ENCODE measurements at regions not wholly inside any gene's neighbourhood (a gene's known extent, or its start where the extent isn't known, plus 50 kb on each side); places are given as distances from the start of the nearest gene placed in this dataset.

DNA sequence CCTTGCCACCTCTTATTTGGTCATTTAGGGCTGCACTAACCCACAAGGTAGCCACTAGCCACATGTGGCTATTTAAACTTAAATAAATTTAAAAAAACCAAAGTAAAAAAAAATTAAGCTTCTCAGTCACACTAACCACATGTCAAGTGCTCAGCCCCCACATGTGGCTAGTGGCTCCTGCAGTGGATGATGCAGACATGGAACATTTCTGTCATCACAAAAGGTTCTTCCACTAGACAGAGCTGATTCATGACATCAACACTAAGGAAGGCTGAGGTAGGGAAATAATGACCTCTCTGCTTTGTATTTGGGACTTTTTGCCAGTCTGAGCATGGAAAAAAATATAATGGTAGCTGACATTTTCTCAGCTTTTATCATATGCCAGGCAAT lies 173.0 kb upstream of the FERMT1 start:
- no peak for FAIRE-seq

DNA sequence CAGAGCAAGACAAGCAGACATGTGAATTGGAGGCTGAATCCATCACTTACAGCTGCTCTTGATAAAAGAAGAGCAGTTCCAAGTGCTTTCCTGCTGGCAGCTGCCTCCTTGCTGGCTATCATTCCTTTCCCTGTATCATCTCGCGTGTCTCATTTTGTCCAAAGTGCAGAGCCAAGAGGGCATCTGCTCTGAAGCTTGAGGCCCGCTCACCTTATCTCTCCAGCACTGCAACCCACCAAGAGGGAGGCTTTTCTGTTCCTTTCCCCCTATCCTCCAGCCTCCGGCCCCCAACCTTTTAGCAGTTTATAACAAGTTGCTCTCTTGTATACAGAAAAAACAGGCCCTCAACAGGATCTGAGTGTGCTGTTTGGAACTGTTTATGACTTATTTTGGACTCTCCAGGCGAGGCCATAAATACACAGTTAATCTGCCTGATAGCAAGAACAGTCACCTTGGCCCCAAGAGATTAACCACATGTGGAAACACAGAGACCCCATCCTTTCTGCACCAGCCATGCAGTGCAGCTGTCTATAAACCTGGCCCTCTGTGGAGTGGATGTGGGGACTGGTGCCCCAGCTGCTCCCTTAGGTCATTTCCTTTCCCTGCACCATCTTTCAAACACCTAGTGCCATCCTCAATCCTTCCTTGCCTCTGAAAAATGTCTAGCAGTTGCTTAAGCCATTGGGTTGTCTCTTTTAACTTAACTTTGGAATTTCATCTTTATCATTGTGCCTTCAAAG lies 172.5 kb upstream of the FERMT1 start:
- FAIRE-seq: no peak

DNA sequence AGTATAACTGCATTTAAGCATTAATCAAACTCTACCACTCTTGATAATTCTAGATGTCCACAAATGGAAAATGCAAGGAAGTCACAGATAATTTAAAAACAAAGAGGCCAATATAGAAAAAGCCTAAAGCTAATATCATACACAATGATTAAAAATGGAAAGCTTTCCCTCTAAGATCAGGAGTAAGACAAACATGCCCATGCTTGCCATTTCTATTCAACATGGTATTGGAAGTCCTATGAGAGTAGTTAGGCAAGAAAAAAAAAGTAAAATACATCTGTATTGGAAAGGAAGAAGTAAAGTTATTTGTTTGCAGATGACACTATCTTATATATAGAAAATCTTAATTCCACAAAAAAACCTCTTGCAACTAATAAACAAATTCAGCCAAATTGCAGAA lies 164.6 kb upstream of the FERMT1 start:
- no peak for FAIRE-seq

DNA sequence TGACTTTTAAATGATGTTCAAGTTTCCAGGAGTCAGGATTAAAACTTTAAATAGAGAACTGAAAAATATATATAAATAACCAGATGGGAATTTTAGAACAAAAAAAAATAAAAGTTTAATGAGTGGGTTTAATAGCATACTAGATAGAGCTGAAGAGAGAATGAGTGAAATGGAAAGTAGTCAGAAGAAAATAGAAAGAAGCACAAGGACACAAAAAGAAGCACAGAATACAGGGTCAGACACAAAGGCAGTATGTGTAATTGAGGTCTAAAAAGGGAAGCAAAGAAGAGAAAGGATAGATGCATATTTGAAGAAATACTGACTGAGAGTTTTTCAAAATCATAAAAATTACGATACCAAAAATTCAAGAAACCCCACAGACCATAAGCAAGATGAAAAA lies 159.8 kb upstream of the FERMT1 start:
- no peak for FAIRE-seq

DNA sequence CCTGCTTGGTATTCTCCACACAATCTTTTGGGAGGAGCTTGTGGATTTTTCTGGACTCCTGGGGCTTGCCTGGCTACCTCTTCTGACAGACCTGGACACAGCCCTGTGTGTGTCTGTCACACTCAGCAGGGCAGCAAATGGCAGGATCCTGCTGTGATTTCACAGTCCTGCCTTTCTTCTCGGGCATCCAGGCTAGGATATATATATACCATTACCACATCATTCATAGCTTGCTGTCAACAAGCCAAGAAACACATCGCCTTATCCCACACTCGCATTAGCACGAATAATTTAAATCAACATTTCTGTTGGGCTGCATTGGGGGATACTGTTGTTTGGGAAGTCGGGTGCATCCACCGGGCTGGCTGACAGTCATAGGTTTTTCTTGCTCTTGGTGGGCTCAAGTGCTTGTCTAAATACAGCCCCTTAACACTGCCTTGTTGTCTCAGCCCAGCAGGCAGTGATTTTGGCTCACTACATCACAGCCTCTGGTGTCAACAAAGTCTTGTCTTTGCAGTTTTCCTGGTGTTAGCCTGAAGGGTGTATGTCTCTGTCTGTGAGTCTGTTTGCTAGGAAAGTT lies 154.9 kb upstream of the FERMT1 start:
- FAIRE-seq: no peak

DNA sequence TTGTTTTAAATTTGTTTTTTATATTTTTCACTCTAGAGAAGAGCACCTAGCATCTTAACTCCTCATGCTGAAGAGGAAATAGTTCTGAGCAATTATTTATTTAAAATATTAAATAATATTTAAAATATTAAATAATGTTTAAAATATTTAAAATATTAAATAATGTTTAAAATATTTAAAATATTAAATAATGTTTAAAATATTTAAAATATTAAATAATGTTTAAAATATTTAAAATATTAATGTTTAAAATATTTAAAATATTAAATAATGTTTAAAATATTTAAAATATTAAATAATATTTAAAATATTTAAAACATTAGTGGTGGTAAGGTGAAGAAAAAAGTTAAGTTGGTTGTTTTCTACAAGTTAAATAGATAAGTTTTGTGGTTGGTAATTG lies 147.6 kb upstream of the FERMT1 start:
- peak; percentile 100 for FAIRE-seq

DNA sequence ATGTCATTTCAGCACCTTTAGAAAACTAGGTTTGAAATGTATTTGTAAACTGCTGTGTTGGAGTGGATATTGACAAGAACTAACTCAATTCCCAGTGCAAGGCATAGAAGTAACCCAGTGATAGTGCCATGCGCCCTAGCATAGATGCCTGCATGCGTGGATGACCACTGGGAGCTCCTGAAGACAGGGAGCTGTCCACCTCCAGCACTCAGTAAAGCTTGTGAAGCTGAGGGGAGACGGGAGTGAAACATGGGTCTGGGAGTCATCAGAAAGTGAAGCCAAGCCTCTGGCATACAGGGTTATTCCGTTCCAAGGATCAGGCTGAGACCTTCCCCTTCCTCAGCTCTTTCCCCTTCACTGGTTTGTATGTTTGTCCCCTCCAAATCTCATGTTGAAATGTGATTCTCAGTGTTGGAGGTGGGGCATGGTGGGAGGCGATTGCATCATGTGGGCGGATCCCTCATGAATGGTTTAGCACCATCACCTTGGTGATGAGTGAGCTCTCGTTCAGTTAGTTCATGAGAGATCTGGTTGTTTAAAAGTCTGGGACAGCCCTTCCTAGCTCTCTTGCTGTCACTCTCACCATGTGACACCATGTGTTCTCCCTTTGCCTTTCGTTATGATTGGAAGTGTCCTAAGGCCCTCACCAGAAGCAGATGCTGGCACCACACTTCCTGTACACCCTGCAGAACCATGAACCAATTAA lies 146.5 kb upstream of the FERMT1 start:
- no peak for FAIRE-seq

DNA sequence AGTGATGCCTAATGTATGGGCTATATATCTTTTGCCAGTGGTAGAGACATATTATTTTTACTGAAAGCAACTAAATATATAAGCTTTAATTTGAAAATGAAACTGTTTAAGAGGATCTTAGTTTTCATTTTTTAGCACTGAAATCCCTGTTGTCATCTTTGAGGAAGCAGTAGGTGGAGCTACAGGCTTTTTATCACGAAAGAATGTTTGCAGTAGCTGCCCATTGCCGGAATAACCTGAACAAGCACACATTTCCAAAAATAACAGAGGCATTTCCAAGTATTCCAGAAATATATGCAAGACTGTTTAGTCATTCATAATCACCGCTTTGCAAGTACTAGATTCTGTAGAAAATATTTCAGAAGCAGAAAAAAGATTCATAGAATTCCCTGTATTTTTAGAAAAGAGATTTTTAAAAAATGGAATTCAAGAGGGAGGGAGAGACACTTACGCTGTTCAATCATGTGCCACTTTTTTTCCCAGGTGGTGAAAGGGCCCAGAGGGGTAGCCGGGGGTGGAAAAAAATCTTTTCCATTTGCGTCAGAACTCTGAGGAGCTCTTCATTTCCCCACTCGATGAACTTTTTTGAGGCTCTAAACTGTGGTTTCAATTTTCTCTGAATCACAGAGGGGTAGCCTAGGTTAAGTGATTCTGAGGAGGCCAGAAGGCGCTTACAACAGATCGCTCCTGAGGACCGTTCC lies 142.5 kb upstream of the FERMT1 start:
- FAIRE-seq: peak; percentile 82

DNA sequence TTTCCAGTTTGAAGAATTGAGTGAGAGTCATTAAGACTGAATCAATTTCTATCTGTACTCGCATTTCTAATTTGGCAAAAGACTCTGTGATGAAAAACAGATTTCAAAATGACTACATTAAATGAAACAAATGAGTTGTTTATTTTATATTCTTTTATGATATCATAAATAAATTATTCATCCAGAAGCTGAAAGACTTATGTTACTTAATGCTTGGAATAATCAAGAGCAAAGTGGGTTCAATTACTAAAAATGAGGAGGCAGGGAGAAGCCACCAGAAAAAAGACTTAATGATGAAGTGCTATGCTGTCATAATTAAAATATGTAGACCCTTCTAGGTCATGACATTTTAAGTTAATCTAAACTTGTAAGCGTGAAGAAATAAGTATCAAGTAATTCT lies 130.6 kb upstream of the FERMT1 start:
- FAIRE-seq: no peak

DNA sequence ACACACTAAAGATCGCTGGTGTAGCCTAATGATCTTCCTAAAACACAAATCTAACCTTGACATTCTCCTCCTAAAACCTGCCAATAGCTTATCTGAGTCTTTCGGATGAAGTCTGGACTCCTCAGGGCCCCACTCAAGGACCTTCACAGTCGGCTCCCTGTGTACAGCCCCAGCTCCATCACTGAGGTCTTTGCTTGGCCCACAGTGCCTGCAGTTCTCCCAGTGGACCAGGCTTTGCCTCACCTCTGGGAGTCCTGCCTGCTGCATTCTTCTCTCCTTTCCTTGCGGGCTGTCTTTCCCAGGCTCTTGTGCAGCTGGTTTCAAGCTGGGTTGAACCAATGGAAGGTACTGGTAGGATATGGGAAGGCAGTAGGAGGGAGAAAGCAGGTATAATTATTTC lies 122.6 kb upstream of the FERMT1 start:
- no peak for FAIRE-seq

DNA sequence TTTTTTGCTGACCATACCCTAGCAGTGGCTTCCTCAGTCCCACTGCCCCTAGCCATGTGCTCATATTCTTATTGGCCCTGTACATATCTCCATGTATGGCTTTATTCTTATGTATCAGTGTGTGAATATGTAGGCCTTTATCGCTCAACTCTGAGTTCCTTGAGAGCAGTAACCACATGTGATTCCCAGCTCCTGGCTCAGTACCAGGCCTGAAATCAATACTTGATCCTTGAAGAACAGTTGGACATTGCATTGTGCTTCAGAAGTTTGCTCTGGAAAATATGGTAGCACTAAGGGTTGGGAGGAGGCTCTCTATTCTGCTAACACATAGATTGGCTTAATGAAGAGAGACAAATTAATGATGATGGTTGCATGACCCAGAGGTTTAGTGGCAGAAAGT lies 118.8 kb upstream of the FERMT1 start:
- no peak for FAIRE-seq

DNA sequence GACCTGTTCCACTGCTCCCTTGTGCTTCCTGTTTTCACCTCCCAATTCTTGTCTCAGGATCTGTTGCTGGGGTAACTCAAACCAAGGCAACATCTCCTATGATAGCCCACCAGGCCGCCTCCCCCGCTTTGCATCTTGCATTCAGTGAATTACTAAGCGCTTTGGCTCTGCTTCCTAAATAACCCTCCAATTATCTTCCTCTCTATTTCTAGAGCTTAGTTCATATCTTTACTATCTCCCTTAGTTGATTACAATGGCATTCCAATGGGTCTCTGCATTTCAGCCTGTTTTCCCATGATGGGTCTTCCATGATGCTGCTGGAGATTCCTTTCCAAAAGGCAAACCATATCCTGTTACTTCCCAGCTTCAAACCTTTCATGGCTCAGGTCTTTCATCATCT lies 117.2 kb upstream of the FERMT1 start:
- no peak for FAIRE-seq

DNA sequence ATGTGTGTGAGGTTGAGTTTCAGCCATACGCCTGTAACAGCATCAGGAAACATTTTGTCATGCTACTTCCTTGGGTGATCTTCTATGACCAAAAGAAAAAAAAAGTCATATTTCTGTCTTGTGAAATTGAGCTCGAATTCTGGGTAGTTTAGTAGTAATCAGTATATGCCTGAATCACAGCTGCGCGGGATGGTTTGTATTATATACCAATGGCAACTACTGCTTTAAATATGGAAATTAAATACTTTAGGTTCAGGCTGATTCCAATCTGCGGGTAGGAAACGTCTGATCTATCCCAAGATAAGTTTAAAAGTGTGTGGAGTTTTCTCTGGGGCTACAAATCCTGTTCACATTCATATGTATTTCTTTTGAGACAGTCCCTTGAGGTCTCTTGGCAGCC lies 115.6 kb upstream of the FERMT1 start:
- no peak for FAIRE-seq

DNA sequence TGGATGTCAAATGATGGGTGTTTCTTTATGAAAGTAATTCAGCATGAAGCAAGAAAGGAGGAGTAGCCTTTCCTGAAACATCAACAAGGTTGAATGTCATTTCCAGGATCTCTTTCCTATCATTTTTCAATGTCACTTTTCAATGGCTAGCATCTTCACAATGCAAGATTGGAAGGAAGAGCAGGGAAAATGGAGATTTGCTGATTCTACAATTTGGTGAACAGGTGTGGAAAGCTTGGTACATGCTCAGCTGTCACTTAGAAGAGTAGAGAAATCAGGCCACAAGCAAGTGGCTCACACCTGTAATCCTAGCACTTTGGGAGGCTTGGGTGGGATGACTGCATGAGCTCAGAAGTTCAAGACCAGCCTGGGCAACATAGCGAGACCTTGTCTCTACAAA lies 112.7 kb upstream of the FERMT1 start:
- no peak for FAIRE-seq

DNA sequence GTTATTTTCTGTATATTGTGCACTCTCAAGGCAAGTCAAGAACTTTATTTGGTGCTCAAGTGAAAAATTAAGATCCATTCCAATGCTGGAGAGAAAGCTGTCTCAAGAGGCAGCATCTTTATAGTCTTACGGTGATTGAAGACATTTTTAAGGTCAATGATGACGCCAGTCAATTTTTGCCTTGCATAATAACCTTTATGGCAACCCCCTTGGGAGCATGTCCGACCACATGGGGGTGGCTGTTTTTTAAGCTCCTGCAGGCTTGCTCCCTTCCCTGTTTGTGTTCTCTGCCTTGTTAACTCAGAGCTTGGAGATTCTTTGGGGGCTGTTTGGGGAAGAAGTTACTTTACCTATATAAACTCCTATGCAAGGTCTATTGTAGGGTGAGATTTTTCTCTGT lies 109.6 kb upstream of the FERMT1 start:
- FAIRE-seq: no peak

DNA sequence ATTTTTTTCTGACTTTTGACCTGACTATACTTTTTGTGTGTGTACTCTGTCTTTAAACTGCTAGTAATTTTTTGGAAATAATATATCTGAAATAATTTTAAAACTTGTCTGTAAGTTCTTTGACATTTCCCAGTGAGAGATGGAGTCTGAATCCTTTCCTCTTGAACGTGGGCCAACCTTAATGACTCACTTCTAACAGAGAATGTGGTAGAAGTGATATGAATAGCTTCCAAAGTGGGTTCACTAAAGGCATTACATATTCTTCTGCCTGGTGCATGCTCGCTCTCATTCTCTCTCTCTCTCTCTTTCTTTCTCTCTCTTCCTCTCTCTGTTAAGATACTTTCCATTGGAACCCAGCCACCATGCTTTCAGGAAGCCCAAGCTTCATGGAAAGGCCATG lies 108.7 kb upstream of the FERMT1 start:
- no peak for FAIRE-seq

DNA sequence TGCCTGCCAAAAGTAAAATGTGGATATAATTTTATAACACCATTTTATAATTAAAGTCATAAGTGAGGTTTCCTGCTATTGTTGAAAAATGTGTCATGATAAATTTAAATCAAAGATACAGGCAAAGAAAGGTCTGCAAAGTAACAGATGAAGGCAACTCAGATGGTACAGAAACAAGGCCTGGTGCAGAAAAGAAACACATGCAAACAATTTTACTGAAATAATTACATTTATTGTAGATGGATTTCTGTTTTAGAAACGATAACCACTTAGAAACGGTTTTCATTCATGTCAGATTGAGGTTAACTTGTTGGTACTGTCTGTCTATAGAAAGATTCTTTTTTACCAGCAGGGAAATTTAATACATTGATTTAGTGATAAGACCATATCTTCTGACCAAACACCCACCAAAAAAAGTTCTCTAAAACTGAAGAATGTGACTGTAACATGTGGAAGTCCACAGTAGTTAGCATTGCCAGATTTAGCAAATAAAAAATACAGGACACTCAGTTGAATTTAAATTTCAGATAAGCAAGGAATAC lies 105.5 kb upstream of the FERMT1 start:
- no peak for FAIRE-seq

DNA sequence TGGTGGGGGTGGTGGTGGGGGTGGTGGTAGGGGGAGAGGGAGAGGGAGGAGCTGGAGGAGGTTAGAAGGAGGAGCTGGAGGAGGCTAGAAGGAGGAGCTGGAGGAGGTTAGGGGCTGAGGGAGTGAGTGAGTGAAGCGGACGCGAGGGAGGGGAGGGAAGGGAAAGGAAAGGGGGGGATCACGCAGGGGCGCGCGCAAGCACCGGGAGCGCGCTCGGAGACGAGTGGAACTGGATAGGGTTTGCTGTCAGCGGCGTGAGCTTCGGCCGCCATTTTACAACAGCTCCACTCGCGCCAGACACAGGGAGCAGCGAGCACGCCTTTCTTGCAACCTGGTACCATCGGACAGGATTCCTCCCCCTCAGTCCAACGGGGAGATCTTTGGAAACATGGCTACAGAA lies 90.5 kb upstream of the FERMT1 start:
- no peak for FAIRE-seq

DNA sequence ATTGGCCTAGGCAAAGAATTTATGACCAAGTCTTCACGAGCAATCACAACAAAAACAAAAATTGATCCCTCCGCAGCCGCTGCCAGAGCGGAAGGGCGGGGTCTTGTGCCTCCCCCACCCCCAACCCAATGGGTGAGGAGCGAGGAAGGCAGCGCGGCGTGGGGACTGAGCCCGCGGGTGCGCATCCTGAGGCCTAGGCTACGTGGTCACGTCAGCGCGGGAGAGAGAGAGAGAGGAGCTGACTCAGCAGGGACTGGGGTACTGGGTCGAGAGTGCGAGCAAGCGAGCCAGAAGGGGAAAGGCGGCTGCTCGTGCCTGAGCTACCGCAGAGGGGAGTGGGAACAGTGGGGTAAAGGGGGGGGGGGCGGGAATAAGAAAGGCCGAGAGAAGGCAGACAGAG lies 90.1 kb upstream of the FERMT1 start:
- FAIRE-seq: no peak

DNA sequence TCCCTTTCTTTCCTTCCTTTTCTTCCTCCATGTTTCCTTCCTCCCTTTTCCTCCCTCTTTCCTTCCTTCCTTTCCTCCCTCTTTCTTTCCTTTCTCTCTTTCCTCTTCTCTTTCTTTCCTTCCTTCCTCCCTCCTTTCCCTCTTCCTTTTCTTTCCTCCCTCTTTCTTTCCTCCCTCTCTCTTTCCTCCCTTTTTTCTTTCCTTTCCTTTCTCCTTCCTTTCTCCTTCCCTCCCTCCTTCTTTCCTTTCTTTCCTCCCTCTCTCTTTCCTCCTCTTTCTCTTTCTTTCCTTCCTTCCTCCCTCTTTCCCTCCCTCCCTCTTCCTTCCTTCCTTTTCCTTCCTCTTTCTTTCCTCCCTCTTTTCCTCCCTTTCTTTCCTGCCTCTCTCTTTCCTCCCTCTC lies 86.3 kb upstream of the FERMT1 start:
- FAIRE-seq: no peak

DNA sequence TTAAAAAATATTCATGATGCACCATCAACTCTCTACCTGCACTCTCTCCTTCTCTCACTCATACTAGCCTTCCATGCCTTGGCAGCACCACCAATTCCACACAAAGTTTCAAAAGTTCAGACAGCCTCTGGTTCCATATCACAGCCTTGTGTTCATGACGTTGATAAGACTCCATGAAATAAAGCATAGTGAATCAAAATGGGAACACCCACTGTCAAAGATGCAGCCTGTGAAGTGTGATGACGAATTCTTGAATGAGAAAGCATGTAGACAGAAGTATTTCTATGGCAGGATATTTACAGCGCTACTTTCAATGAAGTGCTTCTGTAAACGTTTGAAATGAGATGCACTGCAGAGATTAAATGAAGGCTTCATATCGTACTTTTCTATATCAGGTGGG lies 77.3 kb upstream of the FERMT1 start:
- FAIRE-seq: no peak

DNA sequence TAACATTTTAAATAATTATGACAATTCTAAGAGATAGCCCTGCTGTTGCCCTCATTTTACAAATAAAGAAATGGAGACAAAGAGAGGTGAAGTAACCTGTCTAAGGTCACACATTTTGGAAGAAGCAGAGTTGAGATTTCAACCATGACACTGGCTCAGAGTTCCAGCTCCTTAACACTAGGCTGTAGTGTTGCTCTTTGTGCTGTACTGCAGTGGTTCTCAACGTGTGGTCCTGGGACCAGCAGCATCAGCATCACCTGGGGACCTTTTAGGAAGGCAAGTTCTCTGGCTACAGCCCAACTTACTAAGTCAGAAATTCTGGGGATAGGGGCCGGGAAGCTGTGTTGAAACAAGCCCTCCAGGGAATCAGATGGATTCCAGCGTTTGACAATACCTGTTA lies 62.4 kb upstream of the FERMT1 start:
- FAIRE-seq: no peak

DNA sequence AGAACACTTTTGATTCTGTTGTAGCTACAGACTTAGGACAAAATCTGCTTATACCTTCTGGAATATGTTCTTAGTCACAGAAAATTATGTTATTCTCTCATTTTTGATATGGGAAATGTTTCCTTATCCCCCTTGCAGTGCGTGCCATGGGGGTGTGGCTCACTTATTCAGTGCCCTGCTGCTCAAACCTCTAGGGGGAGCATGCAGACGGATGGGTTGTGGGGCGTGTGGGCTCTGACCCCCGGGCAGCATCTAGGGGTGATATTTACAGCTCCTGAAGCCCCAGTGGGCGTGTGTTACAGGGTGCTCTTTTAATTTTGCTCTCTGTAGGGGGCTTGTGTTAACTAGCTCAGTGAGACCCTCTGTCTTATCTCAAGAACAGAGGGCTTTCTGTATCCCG lies 61.3 kb upstream of the FERMT1 start:
- FAIRE-seq: no peak

DNA sequence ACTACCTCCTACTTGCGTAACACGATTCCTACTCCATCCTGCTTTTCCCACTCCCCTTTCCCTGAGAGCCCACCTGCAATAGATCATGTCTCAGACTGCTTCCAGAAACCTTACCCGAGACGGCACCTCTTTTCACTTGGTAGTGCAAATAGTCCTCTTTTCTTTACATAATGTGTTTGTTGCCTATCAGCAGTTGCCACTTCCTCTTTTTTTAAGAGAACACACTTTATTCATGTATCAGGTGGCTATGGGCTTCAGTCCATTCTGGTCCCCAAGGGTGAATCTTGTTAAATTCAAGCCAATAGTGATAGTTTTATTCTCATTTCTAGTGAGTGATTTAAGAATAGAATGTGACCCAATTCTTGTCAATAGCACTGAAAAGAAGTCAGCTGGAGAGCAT lies 57.7 kb upstream of the FERMT1 start:
- no peak for FAIRE-seq

Measured in endometrium (tissue), 2 donors.